Endothelial cell of hepatic sinusoid (primary cell): ENCODE measurements at regions not wholly inside any gene's neighbourhood (a gene's known extent, or its start where the extent isn't known, plus 50 kb on each side); places are given as distances from the start of the nearest gene placed in this dataset.

Experiments used
- in situ Hi-C: cut with HindIII; loops from 2 replicates; pipeline ENCODE4 v1.10.0; 2017; ENCODE audit warnings: low sequenced_read_pairs

DNA sequence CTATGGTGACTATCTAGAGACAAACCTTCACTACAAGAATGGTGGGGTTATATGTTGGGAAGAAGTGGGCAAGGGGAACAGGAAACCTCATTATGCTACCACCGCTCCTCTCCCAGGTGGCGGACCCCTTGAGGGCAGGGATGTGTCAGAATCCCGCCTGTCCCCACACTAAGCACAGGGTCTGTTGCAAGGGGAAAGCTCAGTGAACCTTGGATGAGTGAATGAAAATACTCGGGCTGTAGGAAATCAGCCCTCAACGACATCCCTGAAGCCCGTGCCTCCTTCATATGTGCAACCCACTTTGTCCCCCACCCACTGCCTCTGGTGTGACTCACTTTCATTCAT is 68.2 kb upstream of the AMPD3 start:
- in situ Hi-C loops = no loop called here

DNA sequence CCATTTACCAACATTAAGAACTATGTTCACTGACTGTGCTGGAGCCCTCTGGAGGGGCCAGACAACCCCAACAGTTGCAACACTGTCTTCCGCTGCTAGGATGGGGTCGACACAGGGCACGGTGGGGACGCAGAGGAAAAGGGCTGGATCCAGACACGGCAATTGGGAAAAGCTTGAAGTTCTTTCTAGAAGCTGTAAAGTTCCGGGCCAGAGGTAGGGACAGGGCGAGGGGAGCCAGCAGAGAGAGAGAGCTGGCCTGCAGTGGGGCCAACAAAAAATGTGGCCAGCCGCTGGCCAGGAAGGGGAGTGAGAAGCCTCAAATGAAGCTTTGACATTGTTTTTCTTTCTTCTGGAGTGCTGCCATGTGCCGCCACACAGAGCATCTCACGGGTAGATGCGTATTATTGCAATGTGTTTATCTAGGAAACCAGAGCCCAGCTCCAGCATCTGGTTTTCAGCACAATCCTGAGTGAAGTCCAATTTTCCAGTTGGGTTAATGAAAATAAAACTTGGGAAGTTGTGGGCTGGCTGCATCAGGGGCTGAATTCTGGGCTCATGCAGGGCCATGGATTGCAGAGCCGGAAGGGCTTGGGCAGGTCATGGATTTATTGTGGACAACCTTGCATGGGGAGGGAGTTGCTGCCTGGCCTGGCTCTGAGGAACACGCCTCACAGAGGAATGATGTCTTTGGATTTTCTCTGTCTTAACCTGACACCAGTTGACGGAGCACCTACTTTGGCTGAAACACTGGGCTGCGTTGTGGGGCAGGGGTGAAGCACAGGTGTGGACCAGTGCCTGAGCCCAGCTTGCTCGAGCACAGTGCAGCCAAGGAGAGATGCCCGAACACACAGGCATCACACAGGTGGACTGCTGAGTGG is 67.6 kb upstream of the AMPD3 start:
- in situ Hi-C loops = no loop called here

DNA sequence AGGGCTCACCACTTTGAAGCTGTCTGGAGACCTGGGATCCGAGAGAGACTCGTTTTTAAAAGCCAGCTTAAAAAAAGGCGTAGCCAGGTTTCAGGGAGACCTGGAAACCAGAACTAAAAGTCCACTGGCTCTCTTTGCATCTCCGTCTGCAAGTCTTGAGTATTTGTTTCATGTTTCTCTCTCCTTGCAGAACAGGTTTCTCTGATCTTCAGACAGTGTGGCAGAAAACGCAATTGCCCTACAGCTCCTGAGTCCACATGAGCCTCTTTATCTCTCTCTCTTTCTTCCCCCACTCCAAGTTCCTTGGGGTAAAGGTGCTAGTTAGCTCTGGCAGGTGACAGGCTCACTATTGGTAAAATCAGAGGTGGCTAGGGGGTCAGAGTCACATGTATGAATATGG is 67.0 kb upstream of the AMPD3 start:
- in situ Hi-C loops = no loop called here

DNA sequence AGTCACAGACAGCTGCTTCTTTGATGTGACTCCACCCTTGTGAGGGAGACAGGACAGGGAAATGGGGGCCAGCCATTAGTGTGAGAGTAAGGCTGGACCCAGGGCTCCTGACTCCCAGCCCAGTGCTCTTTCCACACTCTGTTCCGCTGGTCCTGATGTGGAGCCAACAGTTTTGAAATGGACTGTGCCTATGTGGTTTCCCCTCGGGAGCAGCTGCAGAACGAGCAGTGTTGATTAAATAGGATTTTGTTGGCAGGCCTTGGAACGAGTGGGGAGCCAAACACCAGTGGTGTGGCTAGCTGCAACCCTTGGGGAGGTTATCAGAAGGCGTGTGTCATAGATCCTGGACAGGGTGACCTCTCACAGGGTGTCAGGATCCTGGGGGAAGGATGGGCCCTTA is 66.5 kb upstream of the AMPD3 start:
- in situ Hi-C loops = no loop called here

DNA sequence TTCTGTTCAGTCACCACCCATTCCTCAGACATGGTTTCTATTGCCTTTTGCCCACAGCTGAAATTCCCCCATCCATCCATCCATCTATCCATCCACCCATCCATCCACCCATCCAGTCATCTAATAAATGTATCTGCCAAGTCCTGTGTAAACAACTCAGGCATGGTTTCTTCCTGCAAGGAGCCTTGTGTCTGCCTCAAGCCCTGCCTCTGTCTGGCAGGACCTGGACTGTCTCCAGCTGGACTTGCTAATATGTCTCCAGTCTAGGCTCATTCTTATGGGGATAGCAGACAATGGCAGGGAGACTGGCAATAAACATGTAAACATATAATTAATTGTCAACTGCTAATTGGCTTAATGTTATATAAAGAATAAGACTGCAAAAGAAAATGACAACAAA is 64.7 kb upstream of the AMPD3 start:
- in situ Hi-C loops = no loop called here

DNA sequence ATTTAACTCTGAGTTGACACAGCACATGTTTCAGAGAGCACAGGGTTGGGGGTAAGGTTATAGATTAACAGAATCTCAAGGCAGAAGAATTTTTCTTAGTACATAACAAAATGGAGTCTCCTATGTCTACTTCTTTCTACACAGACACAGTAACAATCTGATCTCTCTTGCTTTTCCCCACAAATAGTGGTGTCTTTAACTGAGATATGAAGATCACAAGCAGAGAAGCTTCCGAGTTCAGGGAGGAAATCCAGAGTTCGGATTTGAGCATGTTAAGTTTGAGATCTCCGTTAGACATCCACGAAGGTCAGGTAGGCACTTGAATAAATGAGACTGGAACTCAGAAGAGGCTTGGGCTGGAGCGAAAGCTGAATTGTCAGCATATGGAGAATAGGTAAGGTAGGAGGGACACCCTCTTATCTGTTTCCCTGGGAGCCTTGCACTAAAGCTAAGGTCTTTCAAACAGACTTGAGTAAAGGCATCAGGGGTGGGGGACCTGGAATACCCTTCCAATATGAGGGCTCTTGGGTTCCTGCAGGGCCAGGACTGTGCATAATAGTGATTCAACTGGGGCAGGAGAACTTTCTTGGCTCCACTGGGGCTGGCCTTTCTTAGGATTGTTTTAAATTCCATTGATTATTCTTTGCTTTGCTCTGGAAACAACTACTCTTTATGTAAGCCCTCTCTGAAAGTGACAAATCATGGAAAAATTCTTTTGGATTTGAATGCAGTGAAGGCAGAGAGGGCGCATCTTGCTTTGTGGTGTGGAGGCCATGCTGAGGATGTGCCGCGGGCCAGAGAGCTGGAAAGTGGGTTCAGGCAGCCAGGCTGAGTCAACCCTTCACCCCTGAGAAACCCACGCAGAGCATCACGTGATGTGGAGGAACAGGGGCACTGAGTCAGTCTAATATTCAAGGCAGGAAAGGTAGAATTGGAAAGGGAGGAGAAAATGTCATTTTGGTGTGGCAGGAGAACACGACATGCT is 62.7 kb upstream of the AMPD3 start:
- in situ Hi-C loops = no loop called here

DNA sequence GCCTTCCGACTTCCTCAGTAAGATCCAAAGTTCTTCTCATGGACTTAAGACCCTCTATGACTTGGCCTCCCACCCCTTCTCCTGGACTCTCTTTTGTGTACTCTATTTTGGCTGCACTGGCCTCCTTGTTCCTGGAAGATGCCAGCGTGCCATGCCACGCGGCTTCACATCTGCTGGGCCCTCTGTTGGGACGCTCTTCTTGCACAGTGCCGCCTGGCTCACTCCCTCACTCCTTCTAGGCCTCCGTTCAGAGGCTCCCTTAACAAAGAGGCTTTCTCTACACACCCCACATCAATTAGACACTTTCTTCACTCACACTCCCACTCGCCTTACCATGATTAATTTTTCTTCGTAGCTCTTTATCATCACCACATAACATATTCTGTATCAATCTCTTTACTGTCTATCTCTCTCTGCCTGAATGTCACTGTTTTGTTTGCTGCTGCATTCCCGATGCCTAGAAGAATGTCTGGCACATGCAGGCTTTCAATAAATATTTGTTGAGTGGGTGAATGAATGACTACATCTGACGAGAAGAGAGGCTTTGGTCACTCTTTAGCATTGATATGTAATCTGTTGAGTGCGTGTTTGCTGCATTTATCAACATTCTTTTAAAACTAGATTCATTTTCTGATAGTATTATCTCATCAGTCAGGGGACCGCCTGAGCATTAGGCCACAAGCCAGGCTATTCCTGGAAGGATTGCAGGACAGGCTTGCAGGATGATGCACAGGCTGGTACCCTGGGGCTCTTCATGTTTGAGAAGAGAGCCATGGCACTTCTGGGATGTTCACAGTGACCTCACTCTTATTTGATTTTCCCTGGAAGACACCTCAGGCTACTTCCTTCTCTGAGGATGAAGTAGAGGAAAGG is 60.6 kb upstream of the AMPD3 start:
- in situ Hi-C loops = no loop called here

DNA sequence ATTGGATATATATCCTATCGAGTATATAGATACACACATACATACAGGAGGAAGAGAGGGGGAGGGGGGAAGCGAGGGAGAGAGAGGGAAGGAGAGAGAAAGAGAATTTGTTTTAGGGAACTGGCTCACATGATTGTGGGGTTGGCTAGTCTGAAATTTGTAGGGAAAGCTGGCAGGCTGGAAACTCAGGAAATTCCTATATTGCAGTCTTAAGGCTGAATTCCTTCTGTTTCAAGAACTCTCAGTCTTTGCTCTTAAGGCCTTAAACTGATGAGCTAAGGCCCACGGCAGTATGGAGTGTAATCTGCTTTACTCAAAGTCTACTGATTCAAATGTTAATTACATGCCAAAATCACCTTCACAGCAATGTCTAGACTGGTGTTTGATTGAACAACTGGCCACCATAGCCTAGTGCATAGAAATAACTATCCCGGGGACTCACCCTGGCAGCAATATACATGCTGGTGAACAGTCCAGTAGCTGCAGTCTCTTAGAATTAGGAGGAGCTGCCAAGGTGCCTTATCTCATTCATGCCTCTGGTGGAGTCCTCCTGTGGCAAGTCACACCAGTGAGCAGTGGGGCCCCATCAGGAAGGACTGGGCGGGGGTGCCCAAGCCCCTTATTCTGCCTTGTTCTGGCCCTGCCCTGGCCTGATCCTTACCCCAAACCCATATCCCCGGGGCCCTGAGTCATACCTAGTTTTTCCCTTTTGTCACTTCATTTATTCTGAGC is 59.7 kb upstream of the AMPD3 start:
- in situ Hi-C loops = no loop called here

DNA sequence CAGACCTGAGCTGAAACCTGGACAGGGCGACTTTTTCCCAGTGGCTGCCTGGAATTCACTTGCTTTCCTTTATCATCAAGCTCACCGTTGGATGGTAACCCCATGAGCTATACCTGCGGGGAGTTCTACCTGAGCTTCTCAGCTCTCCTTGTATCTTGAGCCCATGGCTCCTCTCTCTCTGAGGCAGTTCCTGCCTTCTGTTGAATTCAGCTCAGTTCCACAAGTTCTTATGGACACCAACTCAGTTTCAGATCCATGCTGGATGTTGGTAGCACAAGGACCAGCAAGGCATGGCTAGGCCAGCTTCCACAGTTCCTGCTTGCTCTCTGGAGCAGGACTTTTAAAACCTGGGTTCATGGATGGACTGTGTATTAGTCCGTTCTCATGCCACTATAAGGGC is 58.3 kb upstream of the AMPD3 start:
- in situ Hi-C loops = no loop called here

DNA sequence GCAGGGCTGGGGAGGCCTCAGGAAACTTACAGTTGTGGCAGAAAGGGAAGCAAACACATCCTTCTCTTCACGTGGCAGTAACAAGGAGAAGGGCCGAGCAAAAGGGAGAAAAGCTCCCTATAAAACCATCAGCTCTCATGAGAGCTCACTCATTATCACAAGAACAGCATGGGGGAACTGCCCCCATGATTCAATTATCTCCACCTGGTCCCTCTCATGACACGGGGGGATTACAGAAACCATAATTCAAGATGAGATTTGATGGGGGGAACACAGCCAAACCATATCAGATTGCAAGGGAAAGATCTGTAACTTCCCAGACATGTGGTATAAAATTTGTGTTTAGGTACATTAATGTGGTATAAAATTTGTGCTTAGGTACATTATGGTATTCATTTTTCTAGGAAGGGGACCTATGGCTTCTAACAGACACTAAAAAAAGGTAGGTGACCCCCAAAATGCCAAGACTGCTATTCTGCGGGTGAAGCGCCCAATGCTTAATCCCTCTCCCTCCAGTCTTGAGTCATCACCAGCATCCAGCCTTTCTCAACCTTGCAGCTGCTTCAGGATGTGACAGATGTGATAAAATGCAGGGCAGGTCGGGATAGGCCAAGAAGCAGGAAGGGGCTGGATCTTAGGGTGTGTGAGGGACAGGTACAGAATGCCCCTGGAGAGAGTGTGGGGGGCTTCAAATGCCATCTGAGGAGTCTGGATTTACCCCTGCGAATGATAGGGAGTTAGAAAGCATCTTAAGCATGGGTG is 57.7 kb upstream of the AMPD3 start:
- in situ Hi-C loops = no loop called here

DNA sequence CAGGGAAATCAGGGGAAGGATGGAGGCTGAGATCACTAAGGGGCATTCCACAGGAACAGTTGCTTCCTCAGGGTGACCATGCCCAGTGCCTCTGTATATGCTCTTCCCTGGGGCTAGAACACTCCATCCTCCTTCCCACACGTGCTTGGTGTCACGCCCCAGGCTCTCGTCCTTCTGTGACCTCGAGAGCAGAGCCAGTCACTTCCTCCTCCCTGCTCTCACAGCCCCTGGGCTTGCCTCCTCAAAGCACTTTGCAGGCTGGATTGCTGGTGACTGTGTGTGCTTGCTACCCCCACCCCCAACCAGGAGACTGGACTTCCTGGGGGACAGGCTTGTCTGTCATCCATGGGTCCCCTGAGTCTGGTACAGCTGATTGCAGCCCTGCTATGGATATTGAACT is 56.5 kb upstream of the AMPD3 start:
- in situ Hi-C loops = no loop called here

DNA sequence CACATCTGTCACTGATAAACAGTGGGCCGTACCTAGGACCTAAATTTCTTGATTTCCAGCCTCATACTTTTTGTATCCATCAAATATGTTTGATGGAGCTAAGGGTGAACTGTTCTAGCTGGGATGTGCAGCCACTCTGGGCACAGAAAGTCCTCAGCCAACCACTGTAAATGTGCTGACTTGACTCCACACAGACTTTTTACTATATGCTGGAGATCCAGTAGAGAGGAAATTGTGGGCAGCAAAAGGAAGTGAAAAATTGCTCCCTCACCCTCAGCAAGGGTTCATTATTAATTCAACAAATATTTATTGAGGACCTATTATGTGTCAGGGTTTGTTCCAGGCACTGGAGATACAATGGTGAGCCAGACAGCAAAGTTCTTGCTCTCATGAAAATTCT is 54.2 kb upstream of the AMPD3 start:
- in situ Hi-C loops = no loop called here

DNA sequence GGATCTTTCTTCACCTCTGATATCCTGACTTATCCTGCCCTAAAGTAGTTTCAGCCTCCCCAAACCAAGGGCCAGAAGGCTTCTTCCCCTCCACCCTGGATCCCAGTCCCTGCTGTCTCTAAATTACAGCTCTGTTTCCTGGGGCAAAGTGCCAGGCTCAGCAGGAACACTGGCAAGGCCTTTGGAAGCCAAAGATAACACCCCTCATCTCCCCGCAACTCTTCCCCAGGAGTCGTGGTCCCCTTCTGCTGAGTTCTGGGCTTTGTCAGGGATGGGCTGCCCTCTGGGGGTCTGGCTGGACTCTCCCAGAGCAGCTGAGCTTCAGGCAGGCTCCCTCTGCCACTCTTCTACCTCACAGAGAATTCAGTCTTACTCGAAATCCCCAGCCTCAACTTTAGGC is 53.8 kb upstream of the AMPD3 start:
- in situ Hi-C loops = no loop called here

DNA sequence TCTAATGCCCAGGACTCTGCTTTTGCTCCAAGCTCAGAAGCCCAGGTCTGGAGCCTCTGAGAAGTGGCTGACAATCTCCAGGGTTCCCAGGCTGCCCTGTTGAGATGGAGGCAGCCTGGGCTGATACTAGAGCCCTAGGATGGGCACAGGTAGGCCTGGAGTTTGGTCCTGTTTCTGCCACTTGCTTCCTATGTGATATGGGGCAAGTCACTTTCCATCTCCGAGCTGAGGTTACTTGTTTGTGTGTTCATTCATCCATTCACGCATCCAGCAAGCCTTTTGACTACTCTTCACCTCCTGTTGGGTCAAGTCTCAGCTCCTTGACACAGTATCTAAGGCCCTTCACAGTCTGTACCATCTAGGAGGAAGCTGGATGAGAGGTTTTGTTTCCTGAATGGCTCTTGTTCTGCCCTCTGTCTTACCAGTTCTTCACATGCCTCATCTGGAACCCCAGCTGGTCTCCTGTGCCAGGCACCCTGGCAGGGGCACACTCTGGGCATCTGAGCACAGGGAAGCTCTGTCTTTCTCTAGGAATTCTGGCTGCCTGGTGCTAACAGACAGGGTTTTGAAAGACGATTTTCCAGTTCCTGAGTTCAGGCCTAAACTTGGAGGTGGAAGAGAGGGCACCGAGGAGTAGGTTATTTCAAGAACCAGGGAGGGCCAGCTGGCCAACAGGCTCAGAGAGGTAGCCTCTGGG is 53.2 kb upstream of the AMPD3 start:
- in situ Hi-C loops = no loop called here
